Stimulated activated naive CD8-positive, alpha-beta T cell treated with anti-CD3 and anti-CD28 coated beads, Interleukin-15, Interleukin-2, amounts not matched to agents 100 ng/mL and 50 ng/mL, for 24 hours (primary cell): ENCODE measurements at regions not wholly inside any gene's neighbourhood (a gene's known extent, or its start where the extent isn't known, plus 50 kb on each side); places are given as distances from the start of the nearest gene placed in this dataset.

Experiments
- H3K27ac Mint-ChIP-seq: one replicate; pipeline ENCODE4 v1.8.0; 2021; ENCODE audit warnings: mild to moderate bottlenecking, mixed read lengths
- H3K27me3 Mint-ChIP-seq: one replicate; pipeline ENCODE4 v1.8.0; 2021; ENCODE audit warnings: mixed read lengths
- H3K36me3 Mint-ChIP-seq: one replicate; pipeline ENCODE4 v1.8.0; 2021; ENCODE audit warnings: low read depth, mixed read lengths
- H3K4me1 Mint-ChIP-seq: one replicate; pipeline ENCODE4 v1.8.0; 2021; ENCODE audit warnings: low read depth, mixed read lengths
- H3K4me3 Mint-ChIP-seq: one replicate; pipeline ENCODE4 v1.8.0; 2021; ENCODE audit warnings: mild to moderate bottlenecking, mixed read lengths
- H3K9me3 Mint-ChIP-seq: one replicate; pipeline ENCODE4 v1.8.0; 2021; ENCODE audit warnings: mixed read lengths

DNA sequence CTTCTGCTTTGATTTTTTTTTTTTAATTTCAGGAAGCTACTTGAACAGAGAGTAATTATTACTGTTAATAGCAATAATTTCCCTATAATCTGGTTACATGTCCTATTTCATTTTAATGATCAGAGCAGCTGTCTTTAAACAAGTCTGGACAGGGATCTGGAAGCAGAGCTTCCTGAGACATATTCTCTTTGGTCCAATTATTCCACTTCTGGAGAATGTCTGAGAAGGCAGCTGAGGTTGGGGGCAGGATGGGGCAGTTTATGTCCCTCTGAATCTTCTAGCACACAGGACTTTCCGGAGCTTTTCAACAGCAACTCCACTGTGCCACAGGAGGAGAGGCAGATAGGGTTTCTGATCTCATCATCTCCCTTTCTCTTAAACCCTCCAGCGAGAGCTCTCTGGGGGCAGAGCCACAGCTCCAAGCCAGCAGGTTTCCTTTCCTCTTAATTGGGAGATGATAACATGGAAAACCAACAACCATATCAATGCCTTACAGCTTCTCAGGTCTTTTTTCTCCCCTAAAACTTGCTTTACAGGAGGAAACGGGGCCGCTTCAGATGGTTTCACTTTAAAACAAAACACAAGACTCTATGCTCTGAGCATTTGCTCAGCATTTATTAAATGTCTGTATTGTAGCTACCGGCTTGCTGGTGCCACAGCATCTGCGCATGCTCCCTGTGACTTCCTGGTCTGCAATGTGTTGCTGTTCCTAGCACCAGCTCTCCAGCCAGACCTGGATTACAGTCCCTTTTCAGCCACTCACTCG is 425.7 kb upstream of the USP24 start:
- no peaks in the 10 kb centered on the region for H3K27me3 Mint-ChIP-seq
- H3K4me1 Mint-ChIP-seq, result peaks cover 8% of the 10 kb centered on the region
- H3K27ac Mint-ChIP-seq, result peak overlapping the region; percentile 54
- peaks cover 6% of the 10 kb centered on the region for H3K9me3 Mint-ChIP-seq
- H3K4me3 Mint-ChIP-seq, result peak overlapping the region; percentile 43
- H3K36me3 Mint-ChIP-seq, result no peaks in the 10 kb centered on the region

DNA sequence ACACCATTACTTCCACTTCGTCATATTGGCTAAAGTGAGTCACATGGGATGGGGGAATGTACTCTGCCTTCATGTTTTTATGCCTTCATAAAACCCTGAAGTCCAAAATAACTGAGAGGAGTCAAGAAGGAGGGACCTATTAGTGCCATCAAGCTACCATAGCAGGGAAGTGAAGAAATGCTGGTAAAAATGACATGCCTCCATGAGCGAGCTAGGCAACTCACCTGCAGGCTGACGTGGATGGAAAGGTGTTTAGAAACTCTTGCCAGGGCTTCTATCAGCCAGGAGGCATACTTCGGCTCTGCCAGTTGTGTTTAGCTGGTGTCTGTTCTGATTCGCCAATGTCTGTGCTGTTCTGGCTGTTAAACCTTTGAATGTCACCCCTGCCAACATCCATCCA is 424.4 kb upstream of the USP24 start:
- Mint-ChIP-seq H3K27ac (no peak overlapping the region), H3K9me3 (peaks cover 6% of the 10 kb centered on the region), H3K4me3 (no peak overlapping the region), H3K36me3 (no peaks in the 10 kb centered on the region), H3K4me1 (peaks cover 8% of the 10 kb centered on the region), H3K27me3 (peaks cover 6% of the 10 kb centered on the region)

DNA sequence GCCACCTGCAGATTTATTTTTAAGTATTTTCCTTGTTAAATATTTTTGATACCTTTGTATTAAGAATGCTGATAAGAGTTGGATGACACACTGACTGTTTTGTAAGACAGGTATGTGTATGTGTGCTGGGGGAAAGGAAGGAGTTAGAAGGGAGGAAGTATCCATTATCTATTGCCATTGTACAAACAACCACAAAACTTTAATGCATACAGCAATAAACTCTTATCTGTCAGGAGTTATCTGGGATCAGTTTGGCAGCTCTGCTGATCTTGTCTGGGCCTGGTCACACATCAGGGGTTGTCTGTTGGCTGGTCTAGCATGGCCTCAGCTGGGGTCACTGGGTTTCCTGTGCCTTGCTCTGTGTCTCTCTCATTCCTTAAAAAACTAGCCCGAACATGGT is 423.9 kb upstream of the USP24 start:
- H3K4me3 Mint-ChIP-seq, result no peak overlapping the region
- H3K4me1 Mint-ChIP-seq, result peaks cover 8% of the 10 kb centered on the region
- H3K27ac Mint-ChIP-seq, result no peak overlapping the region
- no peaks in the 10 kb centered on the region for H3K36me3 Mint-ChIP-seq
- peaks cover 6% of the 10 kb centered on the region for H3K9me3 Mint-ChIP-seq
- peaks cover 7% of the 10 kb centered on the region for H3K27me3 Mint-ChIP-seq

DNA sequence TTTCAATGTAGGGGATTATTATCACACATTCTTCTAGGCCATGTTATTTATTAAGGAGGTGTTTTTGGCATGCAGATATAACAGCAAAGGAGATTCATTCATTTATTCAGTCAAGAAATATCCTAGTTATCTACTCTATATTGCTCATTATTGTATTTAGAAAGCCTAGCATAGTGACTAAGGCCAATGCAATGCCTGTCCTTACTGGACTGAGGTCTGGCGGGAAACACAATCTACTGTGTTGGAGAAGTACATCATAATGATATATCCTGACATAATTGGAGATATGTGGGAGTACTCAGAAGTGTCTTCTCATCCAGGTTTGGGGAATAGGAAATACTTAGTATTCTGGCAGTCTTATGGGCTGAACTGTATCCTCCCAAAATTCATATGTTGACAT is 421.5 kb upstream of the USP24 start:
- H3K9me3 Mint-ChIP-seq, result peaks cover 11% of the 10 kb centered on the region
- H3K36me3 Mint-ChIP-seq, result no peaks in the 10 kb centered on the region
- H3K4me3 Mint-ChIP-seq, result no peak overlapping the region
- no peak overlapping the region for H3K27ac Mint-ChIP-seq
- peaks cover 8% of the 10 kb centered on the region for H3K4me1 Mint-ChIP-seq
- peaks cover 7% of the 10 kb centered on the region for H3K27me3 Mint-ChIP-seq

DNA sequence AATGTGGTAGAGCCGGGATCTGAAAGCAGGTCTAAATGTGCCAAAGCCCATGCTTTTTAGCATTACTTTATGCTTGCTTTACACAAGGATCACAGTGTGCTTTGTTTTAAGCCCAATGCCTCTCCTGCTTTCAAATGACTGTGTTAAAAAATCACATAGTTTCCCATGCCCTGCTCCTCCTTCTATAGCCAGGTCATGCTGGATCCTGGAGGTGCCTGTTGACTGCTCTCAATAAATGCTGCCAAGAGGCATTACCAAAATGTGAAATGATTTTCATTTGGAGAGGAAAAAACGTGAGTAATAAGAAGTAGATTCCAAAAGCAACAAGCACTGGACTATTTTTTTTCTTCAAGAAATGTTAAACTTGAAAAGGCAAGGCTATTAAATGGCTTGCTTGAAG is 420.7 kb upstream of the USP24 start:
- Mint-ChIP-seq H3K36me3 (no peaks in the 10 kb centered on the region), H3K9me3 (peaks cover 11% of the 10 kb centered on the region), H3K4me3 (no peak overlapping the region), H3K27me3 (peaks cover 7% of the 10 kb centered on the region), H3K4me1 (no peaks in the 10 kb centered on the region), H3K27ac (no peak overlapping the region)

DNA sequence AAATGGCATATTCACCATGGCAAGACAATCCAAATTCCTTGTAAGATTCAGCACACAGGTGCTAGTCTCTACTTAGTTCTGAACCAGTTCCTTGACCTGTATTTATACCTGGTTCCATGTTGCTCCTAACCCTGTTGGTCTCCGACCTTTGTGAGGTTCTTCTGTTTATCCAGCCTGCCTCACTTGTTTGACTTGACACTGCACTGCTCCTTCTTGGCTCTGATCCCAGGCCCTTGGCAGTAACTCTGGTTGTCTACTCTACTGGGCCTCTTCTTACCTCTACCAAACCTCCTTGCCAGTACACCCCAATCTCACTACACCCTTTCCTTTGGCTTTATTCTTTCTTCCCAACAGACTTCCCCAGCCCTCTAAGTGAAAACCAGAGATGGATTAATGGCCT is 419.4 kb upstream of the USP24 start:
- Mint-ChIP-seq H3K27ac (no peak overlapping the region), H3K4me3 (no peak overlapping the region), H3K36me3 (no peaks in the 10 kb centered on the region), H3K27me3 (peaks cover 7% of the 10 kb centered on the region), H3K4me1 (no peaks in the 10 kb centered on the region), H3K9me3 (peaks cover 11% of the 10 kb centered on the region)

DNA sequence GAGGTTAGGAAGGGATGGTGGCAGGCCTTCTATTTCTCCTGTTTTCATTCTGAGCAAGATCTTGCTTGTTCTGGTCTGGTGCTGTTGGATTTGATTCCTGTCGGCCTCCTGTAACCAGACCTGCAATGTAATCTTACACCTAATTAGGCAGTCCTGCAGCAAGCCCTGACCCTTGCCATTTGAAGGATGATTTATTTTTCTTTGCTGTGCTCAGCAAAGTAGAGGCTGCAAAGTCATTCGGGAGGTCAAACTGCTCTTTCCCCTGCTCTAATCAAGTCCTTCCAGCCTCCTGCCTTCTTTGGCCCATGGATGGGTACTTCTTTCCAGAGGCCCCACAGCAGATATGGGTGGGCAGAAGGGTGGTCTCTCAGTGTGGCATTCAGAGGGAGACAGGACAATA is 417.7 kb upstream of the USP24 start:
- Mint-ChIP-seq H3K27ac (no peak overlapping the region), H3K4me3 (no peak overlapping the region), H3K36me3 (no peaks in the 10 kb centered on the region), H3K27me3 (peaks cover 10% of the 10 kb centered on the region), H3K9me3 (peaks cover 11% of the 10 kb centered on the region), H3K4me1 (no peaks in the 10 kb centered on the region)

DNA sequence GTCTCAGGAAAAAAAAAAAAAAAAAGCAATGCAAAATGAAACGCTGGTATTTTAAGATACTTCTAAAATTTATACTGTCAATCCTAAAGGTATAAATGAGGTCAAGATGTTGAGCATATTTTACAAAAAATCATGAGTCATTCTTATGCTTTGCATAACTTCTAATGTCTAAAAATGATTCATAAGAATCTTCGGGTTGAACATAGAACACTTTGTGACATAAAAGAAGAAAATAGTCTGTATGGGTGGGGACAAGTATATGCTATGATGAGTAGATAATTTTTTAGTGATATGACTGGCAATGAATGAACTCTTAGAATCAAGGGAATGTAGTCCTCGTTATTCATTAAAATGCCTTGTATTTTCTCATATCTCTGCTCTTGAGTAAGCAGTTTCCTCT is 416.9 kb upstream of the USP24 start:
- H3K4me3 Mint-ChIP-seq, result no peak overlapping the region
- H3K36me3 Mint-ChIP-seq, result no peaks in the 10 kb centered on the region
- no peaks in the 10 kb centered on the region for H3K4me1 Mint-ChIP-seq
- peaks cover 13% of the 10 kb centered on the region for H3K27me3 Mint-ChIP-seq
- H3K27ac Mint-ChIP-seq, result no peak overlapping the region
- H3K9me3 Mint-ChIP-seq, result peaks cover 8% of the 10 kb centered on the region

DNA sequence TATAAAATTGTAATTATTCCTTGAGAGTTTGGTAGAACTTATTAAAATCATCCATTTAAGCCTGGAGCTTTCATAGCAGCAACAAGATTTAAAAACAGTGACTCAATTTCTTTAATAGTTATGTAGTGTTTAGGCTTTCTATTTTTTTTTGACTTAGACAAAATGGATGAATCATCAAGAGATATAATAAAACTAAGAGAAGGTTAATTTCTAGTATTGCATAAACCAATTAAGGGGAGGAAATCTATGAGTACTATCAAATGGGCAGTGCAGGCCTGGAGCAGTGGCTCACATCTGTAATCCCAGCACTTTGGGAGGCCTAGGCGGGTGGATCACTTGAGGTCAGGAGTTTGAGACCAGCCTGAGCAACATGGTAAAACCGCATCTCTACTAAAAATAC is 416.3 kb upstream of the USP24 start:
- Mint-ChIP-seq H3K4me3 (no peak overlapping the region), H3K27me3 (peaks cover 14% of the 10 kb centered on the region), H3K4me1 (no peaks in the 10 kb centered on the region), H3K9me3 (peaks cover 5% of the 10 kb centered on the region), H3K27ac (no peak overlapping the region), H3K36me3 (no peaks in the 10 kb centered on the region)

DNA sequence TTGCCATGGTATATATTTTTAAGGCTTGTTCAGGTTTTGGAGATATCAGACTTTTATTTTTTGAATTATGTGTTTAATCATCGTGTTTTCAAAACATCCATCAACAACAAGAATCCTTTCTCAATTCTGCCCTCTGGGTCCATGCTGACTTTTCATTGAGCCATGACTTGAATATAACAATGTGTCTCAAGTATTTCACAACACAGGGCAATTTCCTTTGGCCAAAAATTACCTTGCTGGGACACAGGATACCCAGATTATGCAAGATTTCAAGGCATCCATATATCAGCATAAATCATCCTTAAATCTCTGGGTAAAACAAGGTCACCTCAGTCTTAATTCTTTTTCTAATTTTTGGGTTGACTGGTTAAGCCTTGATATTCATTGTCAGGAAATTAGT is 411.2 kb upstream of the USP24 start:
- Mint-ChIP-seq H3K4me3 (no peak overlapping the region), H3K9me3 (no peaks in the 10 kb centered on the region), H3K27me3 (peaks cover 7% of the 10 kb centered on the region), H3K36me3 (no peaks in the 10 kb centered on the region), H3K4me1 (no peaks in the 10 kb centered on the region), H3K27ac (no peak overlapping the region)

DNA sequence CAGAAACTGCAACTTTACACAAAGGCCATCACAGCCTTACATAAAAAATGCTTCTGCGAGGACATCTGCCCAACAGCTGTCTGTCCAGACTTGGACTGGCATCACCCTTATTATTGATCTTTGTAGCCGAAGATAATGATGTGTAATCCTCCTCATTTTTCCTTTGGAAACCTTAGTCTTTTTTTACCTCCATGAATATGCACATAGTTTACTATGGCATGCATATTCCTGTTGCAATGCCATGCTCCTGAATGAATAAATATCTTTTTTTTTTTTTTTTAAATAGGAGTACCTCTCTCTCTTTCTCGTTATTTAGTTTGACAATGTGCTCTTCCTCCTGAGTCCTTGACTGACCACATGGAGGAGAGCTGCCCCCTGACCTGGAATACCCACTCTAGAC is 409.6 kb upstream of the USP24 start:
- peaks cover 9% of the 10 kb centered on the region for H3K27me3 Mint-ChIP-seq
- no peaks in the 10 kb centered on the region for H3K9me3 Mint-ChIP-seq
- no peak overlapping the region for H3K4me3 Mint-ChIP-seq
- H3K36me3 Mint-ChIP-seq, result no peaks in the 10 kb centered on the region
- H3K27ac Mint-ChIP-seq, result no peak overlapping the region
- H3K4me1 Mint-ChIP-seq, result no peaks in the 10 kb centered on the region

DNA sequence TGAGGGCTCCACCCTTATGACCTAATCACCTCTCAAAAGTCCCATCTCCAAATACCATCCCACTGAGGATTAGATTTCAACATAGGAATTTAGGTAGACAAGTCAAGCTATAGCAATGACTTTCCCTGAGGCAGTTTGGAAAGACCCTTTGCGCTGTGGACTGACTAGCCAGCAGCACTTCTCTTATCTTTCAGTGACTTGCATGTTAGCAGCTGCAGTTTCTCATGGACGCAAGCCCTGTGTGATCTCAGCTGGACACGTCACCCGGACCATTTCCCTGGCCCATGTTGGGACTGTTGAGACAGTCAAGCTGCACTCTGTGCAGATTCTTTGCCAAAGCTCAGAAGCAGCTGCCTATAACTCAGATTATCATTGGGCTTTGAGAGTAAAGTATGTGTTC is 408.1 kb upstream of the USP24 start:
- no peaks in the 10 kb centered on the region for H3K36me3 Mint-ChIP-seq
- no peaks in the 10 kb centered on the region for H3K9me3 Mint-ChIP-seq
- H3K27me3 Mint-ChIP-seq, result peaks cover 11% of the 10 kb centered on the region
- no peaks in the 10 kb centered on the region for H3K4me1 Mint-ChIP-seq
- no peak overlapping the region for H3K4me3 Mint-ChIP-seq
- H3K27ac Mint-ChIP-seq, result no peak overlapping the region

DNA sequence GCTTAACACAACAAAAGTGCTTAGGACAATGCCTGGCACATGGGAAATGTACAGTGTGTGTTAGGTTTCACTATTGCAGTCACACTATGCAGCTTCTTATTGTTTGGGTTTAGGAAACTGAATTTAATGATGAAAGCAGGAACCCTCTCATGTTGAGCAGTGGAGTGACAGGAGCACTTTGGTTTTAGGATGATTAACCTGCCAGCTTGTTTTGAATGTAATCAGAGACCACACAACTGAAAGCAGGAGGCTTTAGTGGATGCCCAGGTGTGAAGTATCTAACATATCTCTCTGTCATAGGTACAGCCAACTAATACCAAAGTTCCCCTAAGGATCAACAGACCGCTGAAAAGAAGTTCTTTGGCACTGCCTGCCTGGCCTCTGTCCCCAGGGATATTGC is 406.9 kb upstream of the USP24 start:
- Mint-ChIP-seq H3K27me3 (peaks cover 4% of the 10 kb centered on the region), H3K4me3 (no peak overlapping the region), H3K27ac (no peak overlapping the region), H3K9me3 (no peaks in the 10 kb centered on the region), H3K4me1 (no peaks in the 10 kb centered on the region), H3K36me3 (no peaks in the 10 kb centered on the region)

DNA sequence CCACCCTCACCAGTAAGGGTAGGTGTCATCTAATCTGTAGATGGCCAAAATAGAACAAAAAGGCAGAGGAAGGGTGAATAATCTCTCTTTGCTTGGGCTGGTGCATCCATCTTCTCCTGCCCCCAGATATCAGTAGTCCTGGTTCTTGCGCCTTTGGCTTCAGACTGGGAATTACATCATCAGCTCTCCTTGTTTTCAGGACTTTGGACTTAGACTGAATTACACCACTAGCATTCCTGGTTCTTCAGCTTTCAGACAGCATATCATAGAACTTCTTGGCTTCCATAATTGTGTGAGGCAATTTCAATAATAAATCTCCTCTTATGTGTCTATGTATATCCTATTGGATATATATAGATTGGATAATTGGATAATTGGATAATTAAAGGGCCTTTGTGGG is 403.0 kb upstream of the USP24 start:
- Mint-ChIP-seq H3K4me3 (no peak overlapping the region), H3K9me3 (no peaks in the 10 kb centered on the region), H3K27ac (no peak overlapping the region), H3K36me3 (no peaks in the 10 kb centered on the region), H3K27me3 (peaks cover 10% of the 10 kb centered on the region), H3K4me1 (no peaks in the 10 kb centered on the region)

DNA sequence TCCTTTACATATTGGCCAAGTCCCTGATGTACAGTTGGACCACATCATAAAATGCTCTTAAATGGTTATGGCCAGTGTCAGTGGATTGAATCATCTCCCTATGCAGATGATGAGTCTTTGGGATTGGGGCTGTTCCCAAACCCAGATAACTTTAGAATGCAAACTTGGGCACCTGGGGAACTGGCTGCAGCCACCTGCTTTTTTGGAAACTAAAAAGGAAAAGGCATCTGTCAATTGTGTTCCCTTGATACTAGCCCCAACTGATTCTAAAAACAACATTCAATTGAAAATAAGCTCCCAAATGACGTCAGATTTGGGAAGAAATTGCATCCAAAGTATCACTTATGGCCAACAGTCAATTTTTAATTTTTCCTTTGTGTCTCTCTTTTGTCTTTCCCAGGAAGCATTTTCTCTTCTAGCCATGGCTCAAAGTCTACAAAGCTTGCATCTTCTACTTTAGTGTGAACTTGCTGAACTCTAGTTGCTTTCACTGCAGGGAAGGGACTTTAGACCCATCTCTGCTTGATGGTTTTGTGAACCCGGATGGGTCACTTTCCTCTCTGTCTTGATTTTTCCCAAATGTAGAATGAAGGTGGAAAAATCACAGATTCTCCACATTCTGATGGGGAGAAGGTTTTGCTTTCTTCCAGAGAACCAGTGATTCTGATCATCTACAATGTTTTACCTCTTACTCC is 402.3 kb upstream of the USP24 start:
- Mint-ChIP-seq H3K36me3 (no peaks in the 10 kb centered on the region), H3K27me3 (peaks cover 13% of the 10 kb centered on the region), H3K9me3 (no peaks in the 10 kb centered on the region), H3K27ac (no peak overlapping the region), H3K4me3 (no peak overlapping the region), H3K4me1 (no peaks in the 10 kb centered on the region)

DNA sequence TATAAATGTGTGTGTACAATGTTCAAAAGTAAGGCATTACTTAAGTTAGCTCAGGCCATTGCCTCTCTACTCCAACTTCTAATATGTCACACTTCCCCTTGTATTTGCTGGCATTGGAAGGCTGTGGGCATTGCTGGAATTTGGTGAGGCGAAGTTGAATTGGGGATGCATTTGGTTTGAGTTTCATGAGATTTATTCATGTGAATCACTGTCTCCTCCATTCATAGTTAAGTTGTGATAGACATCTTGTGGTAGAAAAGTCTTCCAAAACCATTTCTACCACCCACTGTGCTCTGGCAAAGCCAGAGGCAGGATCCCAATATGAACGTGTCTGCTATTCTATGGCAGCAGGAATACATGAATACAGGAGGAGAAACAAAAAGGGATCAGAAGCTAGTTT is 397.8 kb upstream of the USP24 start:
- Mint-ChIP-seq H3K27me3 (peaks cover 17% of the 10 kb centered on the region), H3K9me3 (no peaks in the 10 kb centered on the region)

More for the DNA sequence above, 397.8 kb upstream of the USP24 start:
- no peak overlapping the region for H3K27ac Mint-ChIP-seq
- H3K36me3 Mint-ChIP-seq, result no peaks in the 10 kb centered on the region
- H3K4me1 Mint-ChIP-seq, result no peaks in the 10 kb centered on the region
- H3K4me3 Mint-ChIP-seq, result no peak overlapping the region
